ENCODE measurements at regions not wholly inside any gene's neighbourhood (a gene's known extent, or its start where the extent isn't known, plus 50 kb on each side); places are given as distances from the start of the nearest gene placed in this dataset.

DNA sequence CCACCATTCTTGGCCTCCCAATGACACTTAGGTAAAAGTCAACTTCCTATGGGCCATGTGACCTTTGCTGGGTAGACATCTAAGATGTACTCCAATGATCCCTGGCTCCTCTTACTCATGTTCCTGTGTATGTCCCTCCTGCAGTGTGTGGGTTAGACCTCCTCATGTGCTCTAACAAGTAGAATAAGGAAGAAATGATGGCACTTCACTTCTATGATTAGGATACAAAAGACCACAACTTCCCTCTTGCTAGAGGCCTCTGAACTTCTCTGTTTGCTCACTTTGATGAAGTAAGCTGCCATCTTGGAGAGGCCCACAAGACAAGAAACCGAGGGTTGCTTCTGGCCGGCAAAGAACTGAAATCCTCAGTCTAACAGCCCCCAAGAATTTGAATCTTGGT is 131.8 kb downstream of the TAF11L14 start:
- TF ChIP-seq, protein P1, sequence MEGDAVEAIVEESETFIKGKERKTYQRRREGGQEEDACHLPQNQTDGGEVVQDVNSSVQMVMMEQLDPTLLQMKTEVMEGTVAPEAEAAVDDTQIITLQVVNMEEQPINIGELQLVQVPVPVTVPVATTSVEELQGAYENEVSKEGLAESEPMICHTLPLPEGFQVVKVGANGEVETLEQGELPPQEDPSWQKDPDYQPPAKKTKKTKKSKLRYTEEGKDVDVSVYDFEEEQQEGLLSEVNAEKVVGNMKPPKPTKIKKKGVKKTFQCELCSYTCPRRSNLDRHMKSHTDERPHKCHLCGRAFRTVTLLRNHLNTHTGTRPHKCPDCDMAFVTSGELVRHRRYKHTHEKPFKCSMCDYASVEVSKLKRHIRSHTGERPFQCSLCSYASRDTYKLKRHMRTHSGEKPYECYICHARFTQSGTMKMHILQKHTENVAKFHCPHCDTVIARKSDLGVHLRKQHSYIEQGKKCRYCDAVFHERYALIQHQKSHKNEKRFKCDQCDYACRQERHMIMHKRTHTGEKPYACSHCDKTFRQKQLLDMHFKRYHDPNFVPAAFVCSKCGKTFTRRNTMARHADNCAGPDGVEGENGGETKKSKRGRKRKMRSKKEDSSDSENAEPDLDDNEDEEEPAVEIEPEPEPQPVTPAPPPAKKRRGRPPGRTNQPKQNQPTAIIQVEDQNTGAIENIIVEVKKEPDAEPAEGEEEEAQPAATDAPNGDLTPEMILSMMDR (IDR thresholded peaks at IDR 0.05), result no peak
- no peak for TF ChIP-seq POLR2A (IDR thresholded peaks at IDR 0.05)
